RPMI8226 (cell line): ENCODE measurements at regions not wholly inside any gene's neighbourhood (a gene's known extent, or its start where the extent isn't known, plus 50 kb on each side); places are given as distances from the start of the nearest gene placed in this dataset.
"Not testable (repeated sequence)": the region's sequence is repeated elsewhere in the genome, so short reads cannot be mapped to it uniquely, and the experiment has no call there.

Experiments used
- DNase-seq: peaks from one replicate; pipeline ENCODE4 v3.0.0-alpha.2; 2015

DNA sequence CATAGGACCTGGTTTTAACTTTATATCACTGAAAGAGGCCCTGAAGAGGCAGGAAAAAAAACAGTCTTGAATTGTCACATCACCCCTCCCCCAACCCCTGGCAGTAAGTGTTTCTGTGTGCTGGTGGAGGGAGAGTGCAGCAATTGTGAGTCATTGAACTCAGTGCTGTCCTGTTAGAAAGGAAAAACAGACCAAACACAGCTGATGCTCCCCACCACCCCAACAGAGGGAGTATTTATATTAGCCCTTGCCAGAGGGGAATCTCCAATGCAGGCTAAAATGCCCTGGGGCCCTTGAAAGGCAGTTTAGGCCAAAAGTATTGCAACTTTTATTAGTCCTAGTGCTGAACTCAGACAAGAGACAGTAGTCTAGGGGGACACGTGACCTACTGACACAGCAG lies 197.8 kb upstream of the AGTR2 start:
- no peak for DNase-seq

GRCh38 chrX:115978068-115978467 lies 192.5 kb upstream of the AGTR2 start:
- DNase-seq, result no peak

DNA sequence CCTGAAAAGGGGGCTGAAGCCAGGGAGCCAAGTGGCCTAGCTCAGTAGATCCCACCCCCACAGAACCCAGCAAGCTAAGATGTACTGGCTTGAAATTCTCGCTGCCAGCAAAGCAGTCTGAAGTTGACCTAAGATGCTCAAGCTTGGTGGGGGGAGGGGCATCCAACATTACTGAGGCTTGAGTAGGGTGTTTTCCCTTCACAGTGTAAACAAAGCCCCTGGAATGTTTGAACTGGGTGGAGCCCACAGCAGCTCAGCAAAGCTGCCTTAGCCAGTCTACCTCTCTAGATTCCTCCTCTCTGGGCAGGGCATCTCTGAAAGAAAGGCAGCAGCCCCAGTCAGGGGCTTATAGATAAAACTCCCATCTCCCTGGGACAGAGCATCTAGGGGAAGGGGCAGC lies 187.4 kb upstream of the AGTR2 start:
- DNase-seq, result not testable (repeated sequence)

GRCh38 chrX:115987464-115987863 lies 183.1 kb upstream of the AGTR2 start:
- DNase-seq, result not testable (repeated sequence)

DNA sequence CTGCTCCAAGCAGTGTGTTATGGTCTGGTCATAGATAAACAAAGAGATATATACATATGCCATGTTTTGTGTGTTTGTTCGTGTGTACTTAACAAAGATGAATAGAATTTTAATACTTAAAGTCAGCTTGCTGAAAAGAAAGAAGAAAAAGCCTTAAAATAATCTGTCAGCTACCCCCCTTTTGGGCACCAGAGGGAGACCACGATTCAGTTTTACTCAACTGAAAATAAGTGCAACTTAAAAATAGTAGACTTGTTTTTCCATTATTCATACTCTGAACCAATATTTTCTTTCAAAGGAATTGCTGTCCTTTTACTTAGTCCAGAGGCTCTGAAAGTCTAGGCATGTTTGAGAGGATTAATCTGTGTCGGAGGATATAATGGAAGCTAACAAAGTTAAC lies 181.7 kb upstream of the AGTR2 start:
- no peak for DNase-seq

DNA sequence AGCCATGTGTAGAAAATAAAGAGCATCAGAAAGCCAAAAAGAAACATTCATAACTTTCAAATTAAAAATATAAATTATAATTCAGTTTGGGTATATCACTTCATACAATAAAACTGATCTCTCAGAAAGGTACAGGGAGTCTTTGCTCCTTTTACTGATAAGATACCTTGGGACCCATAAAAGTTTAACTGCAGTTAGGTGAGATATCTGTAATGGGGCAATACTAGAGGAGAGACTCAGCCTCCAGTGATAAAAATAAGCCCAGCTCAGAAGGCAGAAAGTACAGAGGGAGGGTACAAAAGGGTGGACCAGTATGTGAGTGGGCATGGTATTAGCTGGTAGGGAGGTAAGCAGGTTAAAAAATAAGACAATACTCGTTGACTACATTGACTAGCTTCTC lies 180.9 kb upstream of the AGTR2 start:
- DNase-seq, result no peak

DNA sequence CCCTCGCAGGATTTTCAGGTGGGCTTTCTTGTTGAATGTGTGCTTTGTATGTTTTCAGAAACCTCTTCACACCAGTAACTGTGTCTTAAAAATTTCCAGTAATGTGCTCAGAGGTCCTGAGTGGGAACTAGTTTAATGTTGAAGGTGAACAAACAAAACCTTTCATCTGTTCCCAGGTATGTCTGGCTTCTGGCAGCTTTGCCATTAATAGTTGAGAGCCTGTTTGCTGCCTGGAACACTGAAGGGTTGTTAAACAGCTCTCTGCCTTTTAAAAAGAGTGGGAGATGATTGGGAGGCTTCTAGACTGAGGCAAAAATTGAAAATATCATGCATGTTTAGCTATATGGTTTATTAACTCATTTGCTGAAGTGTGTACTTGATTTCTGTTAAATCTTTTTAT lies 161.2 kb upstream of the AGTR2 start:
- no peak for DNase-seq

DNA sequence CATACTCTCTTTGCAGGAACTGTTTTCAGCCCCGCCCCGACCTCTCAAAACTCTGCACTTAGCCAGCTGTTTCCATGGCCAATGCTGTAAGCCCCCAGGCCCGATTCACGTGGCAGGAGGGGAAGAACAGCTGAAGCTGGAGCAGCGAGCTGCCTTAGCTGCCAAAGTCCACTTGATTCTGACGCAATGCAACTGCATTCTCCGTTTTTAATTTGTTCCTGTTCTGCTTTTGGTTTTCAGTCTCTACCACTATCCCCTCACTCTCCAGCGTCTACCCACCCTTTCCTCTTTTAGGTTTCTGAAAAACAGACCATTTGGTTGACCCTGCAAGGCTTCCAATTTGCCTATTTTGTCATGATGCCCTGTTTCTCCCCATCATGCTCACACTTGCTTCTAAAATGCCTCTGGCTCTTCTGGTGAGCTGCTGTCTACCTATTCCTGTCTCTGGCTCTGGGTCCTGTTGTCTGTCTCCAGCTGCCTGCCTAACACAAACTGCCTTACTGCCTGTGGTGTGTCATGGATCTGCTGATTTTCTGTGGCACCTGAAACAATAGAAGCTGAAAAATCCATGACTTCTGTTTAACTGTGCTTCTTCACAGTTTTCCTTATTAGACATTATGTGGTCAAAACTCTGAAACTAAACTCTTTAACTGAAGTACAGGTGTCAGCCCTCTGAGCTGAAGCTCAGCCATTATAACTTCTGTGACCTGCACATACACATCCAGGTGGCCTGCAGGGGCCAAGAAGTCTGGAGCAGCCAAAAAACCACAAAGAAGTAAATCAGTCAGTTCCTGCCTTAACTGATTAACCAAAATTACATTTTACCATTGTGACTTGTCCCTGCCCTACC lies 160.5 kb upstream of the AGTR2 start:
- DNase-seq, result peak; percentile 79

- peak; percentile 11 for DNase-seq
Observed at GRCh38 chrX:116010939-116011338, 159.6 kb upstream of the AGTR2 start.

DNA sequence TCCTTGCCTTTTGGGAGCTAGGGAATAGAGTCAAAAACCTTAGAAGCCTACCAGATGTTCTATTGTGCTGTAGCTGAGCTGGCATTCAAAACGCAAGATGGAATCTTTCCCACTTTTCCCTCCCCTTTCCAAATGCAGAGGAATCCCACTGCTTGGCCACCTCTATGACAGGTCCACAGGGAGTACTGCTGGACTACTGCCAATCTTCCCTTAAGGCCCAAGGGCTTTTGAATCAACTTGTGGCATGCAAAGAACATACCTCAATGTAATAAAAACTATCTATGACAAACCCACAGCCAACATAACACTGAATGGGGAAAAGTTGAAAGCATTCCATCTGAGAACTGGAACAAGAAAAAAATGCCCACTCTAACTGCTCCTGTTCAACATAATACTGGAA lies 139.2 kb upstream of the AGTR2 start:
- no peak for DNase-seq
